Peyer's patch (tissue), 4 donors: ENCODE measurements at regions not wholly inside any gene's neighbourhood (a gene's known extent, or its start where the extent isn't known, plus 50 kb on each side); places are given as distances from the start of the nearest gene placed in this dataset.
"Not testable (repeated sequence)": the region's sequence is repeated elsewhere in the genome, so short reads cannot be mapped to it uniquely, and the experiment has no call there.

Experiments used
- DNase-seq, 3 donors: peaks; one replicate each; pipeline ENCODE4 v3.0.0-alpha.2; 2017 to 2019
- H3K27ac ChIP-seq, 4 donors: fragments of 200-600 bp; sonication (generic); one replicate each; pipeline ENCODE4 v1.5.1; 2016 to 2019
- H3K27me3 ChIP-seq, 2 donors: fragments of 200-600 bp; sonication (generic); one replicate each; pipeline ENCODE4 v1.5.1; 2019
- H3K36me3 ChIP-seq, 3 donors: fragments of 200-600 bp; sonication (generic); one replicate each; pipeline ENCODE4 v1.5.1; 2016 to 2019
- H3K4me1 ChIP-seq, 4 donors: fragments of 200-600 bp; sonication (generic); one replicate each; pipeline ENCODE4 v1.5.1; 2016 to 2019
- H3K4me3 ChIP-seq, 4 donors: fragments of 200-600 bp; sonication (generic); 1 replicate in 3 of 4; 2 replicates in 1 of 4; pipeline ENCODE4 v1.5.1; 2016 to 2019; ENCODE audit warnings: mild to moderate bottlenecking in 1 of 4
- H3K9me3 ChIP-seq, 4 donors: fragments of 200-600 bp; sonication (generic); one replicate each; pipeline ENCODE4 v1.5.1; 2016 to 2019; ENCODE audit warnings: mild to moderate bottlenecking in 1 of 4
- POLR2A ChIP-seq, 2 donors: fragments of 450-650 bp; IDR thresholded peaks; one replicate each; pipeline ENCODE4 v1.5.1; 2017; ENCODE audit warnings: antibody characterized with exemption in 2 of 2, mild to moderate bottlenecking in 2 of 2, moderate library complexity in 2 of 2
- TF ChIP-seq, protein P1 (sequence below), 6 experiments: fragments of 450-650 bp in 4 of 6; fragments of 200-600 bp in 2 of 6; sonication (generic) in 1 of 6; IDR thresholded peaks; one replicate each; pipeline ENCODE4 v1.5.1; 2017 to 2019; ENCODE audit warnings: antibody characterized with exemption in 6 of 6, mild to moderate bottlenecking in 3 of 6, moderate library complexity in 1 of 6

DNA sequence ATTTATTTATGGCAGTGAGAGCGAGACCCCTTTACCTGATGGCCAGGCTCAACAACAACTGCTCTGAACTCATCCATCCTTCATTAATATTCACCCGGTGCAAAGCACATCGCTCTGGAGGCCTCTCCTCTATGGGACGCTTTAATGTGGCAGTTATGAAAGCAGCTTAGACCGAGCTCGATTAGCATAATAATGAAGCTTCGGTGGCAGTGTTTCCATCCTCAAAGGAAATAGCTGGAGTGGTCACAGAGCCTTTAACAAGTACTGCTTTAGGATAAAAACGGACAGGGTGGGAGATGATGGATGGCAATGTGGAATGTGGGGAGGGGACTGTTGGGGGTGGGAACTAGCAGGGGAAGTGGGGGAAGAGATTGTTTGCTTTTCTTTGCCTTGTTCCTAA, 243.9 kb downstream of the SLC4A3 start:
- H3K4me1 ChIP-seq = no peaks in the 10 kb centered on the region
- no peaks in the 10 kb centered on the region for H3K27me3 ChIP-seq
- H3K9me3 ChIP-seq = no peaks in the 10 kb centered on the region
- no peaks in the 10 kb centered on the region for H3K36me3 ChIP-seq
- H3K27ac ChIP-seq = no peak overlapping the region
- no peak overlapping the region for H3K4me3 ChIP-seq
- TF ChIP-seq POLR2A (IDR thresholded peaks at IDR 0.05) = no peak
- TF ChIP-seq, protein P1, sequence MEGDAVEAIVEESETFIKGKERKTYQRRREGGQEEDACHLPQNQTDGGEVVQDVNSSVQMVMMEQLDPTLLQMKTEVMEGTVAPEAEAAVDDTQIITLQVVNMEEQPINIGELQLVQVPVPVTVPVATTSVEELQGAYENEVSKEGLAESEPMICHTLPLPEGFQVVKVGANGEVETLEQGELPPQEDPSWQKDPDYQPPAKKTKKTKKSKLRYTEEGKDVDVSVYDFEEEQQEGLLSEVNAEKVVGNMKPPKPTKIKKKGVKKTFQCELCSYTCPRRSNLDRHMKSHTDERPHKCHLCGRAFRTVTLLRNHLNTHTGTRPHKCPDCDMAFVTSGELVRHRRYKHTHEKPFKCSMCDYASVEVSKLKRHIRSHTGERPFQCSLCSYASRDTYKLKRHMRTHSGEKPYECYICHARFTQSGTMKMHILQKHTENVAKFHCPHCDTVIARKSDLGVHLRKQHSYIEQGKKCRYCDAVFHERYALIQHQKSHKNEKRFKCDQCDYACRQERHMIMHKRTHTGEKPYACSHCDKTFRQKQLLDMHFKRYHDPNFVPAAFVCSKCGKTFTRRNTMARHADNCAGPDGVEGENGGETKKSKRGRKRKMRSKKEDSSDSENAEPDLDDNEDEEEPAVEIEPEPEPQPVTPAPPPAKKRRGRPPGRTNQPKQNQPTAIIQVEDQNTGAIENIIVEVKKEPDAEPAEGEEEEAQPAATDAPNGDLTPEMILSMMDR (IDR thresholded peaks at IDR 0.05) = no peak
- DNase-seq = no peak

DNA sequence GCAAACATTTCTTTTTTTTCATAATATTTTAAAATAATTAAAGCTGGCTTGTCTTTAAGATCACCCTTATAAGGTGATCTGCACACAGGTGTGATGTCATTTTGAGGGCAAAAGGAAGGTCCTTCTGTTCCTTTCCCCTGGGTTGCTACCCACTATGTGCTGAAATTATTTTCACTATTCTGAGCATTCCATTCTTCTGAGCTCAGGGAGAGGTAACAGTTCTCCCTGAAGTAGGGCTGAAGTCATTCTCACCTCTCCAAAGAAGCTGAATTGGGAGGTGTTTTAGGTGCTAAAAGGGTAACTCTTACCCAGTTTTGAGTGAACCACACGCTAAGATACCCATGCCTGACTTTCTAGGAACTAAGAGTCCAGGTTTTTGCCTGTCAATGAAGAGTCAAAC, 247.6 kb downstream of the SLC4A3 start:
- Histone ChIP-seq H3K9me3 (no peaks in the 10 kb centered on the region), H3K27ac (no peak overlapping the region), H3K4me1 (no peaks in the 10 kb centered on the region), H3K27me3 (no peaks in the 10 kb centered on the region), H3K4me3 (no peak overlapping the region), H3K36me3 (no peaks in the 10 kb centered on the region)
- no peak for DNase-seq
- TF ChIP-seq, protein P1 (IDR thresholded peaks at IDR 0.05) = no peak
- no peak for TF ChIP-seq POLR2A (IDR thresholded peaks at IDR 0.05)

DNA sequence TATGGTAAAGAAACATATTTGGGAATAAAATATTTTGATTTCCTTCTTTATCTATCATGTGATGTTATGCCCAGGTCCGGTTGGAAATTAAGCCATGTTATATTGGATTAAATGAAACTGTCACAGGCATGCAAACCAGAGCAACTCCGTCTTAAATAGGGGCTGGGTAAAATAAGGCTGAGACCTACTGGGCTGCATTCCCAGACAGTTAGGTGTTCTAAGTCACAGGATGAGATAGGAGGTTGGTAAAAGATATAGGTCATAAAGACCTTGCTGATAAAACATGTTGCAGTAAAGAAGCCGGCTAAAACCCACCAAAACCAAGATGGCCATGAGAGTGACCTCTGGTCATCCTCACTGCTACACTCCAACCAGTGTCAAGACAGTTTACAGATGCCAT, 248.6 kb downstream of the SLC4A3 start:
- DNase-seq, H3K4me1 ChIP-seq, H3K27me3 ChIP-seq, H3K4me3 ChIP-seq, H3K36me3 ChIP-seq, H3K9me3 ChIP-seq, H3K27ac ChIP-seq: not testable (repeated sequence)

DNA sequence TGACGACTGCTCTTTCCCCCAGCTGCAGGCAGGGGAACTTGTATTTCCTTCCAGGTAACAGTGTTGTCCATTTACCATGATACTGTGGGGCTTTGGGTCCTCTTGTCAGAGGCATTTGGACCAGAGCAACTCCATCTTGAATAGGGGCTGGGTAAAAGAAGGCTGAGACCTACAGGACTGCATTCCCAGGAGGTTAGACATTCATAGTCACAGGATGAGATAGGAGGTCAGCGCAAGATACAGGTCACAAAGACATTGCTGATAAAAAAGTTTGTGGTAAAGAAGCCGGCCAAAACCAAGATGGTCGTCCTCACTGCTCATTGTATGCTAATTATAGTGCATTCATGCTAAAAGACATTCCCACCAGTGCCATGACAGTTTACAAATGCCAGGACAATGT, 249.5 kb downstream of the SLC4A3 start:
- no peaks in the 10 kb centered on the region for H3K27me3 ChIP-seq
- no peaks in the 10 kb centered on the region for H3K4me1 ChIP-seq
- TF ChIP-seq, protein P1 (IDR thresholded peaks at IDR 0.05) = no peak
- no peak for TF ChIP-seq POLR2A (IDR thresholded peaks at IDR 0.05)
- H3K36me3 ChIP-seq = no peaks in the 10 kb centered on the region
- no peak overlapping the region for H3K27ac ChIP-seq
- DNase-seq = no peak
- no peaks in the 10 kb centered on the region for H3K9me3 ChIP-seq
- no peak overlapping the region for H3K4me3 ChIP-seq

DNA sequence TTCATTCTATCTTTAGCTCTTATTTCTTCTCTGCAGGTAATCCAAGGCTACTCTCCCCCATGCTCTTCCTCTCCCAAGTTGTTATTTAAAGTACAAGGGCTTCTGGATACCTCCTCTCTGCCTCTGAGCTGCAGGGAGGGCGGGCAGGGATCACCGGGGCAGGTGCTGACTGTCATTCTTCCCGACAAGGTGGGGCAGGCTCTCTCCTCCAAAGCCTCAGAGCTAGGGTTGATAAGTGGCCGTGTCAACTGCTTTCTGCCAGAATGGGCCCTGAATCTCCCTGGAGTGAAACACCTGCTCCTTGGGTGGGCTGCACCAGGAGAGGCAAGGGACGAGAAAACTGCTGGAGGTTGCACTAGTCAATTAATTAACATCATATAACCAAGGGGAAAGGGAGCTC, 250.3 kb downstream of the SLC4A3 start:
- Histone ChIP-seq H3K4me3 (no peak overlapping the region), H3K4me1 (no peaks in the 10 kb centered on the region), H3K27me3 (no peaks in the 10 kb centered on the region), H3K36me3 (no peaks in the 10 kb centered on the region), H3K27ac (no peak overlapping the region), H3K9me3 (no peaks in the 10 kb centered on the region)
- no peak for TF ChIP-seq POLR2A (IDR thresholded peaks at IDR 0.05)
- TF ChIP-seq, protein P1 (IDR thresholded peaks at IDR 0.05) = no peak
- DNase-seq = no peak

DNA sequence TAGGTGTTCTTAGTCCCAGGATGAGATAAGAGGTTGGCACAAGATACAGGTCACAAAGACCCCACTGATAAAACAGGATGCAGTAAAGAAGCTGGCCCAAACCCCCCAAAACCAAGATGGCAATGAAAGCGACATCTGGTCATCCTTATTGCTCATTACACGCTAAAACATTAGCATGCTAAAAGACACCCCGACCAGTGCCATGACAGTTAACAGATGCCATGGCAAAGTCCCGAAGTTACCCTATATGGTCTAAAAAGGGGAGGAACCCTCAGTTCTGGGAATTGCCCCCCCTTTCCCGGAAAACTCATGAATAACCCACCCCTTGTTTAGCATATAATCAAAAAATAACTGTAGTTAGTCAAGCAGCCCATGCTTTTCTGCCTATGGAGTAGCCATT, 251.1 kb downstream of the SLC4A3 start:
- Histone ChIP-seq H3K36me3 (no peaks in the 10 kb centered on the region), H3K27me3 (no peaks in the 10 kb centered on the region), H3K4me3 (no peak overlapping the region), H3K9me3 (no peaks in the 10 kb centered on the region), H3K27ac (no peak overlapping the region), H3K4me1 (no peaks in the 10 kb centered on the region)
- TF ChIP-seq, protein P1 (IDR thresholded peaks at IDR 0.05) = no peak
- TF ChIP-seq POLR2A (IDR thresholded peaks at IDR 0.05) = no peak
- no peak for DNase-seq
